Activated CD4-positive, CD25-positive, alpha-beta regulatory T cell treated with anti-CD3 and anti-CD28 coated beads, Interleukin-2, amount 50 U/mL, for 24 hours (primary cell): ENCODE measurements at regions not wholly inside any gene's neighbourhood (a gene's known extent, or its start where the extent isn't known, plus 50 kb on each side); places are given as distances from the start of the nearest gene placed in this dataset.
A peak's percentile ranks its signal among the peaks of the same experiment; 100 is the strongest.

Experiments
- ATAC-seq, 2 donors: fragments of 150-1000 bp; cut with Tn5 transposase; one replicate each; pipeline ENCODE4 v1.10.0; 2021; ENCODE audit warnings: mild to moderate bottlenecking in 1 of 2, moderate library complexity in 1 of 2

DNA sequence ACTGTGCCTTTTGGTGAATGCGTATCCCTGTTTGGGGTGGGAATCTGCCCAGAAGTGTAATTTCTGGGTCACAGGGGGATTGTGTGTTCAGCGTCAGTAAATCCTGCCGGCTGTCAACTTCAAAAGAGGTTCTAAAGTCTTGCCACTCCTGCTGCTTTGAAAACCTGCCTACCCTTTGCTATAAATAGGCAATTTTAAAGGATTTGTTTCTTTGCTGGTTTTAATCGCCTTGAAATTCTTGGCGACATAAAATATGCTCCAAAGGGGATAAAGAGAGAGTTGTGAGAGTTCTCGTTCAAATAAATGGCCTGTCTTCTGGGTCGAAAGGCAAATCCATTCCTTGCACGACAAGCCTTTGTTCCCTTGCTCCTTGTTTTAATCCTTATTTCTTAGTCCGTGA lies 143.4 kb downstream of the IRF8 start:
- ATAC-seq: no peak

- ATAC-seq: no peak
Measured at GRCh38 chr16:86042996-86043725, 144.2 kb downstream of the IRF8 start.

GRCh38 chr16:86044241-86044671 lies 145.3 kb downstream of the IRF8 start:
- ATAC-seq: no peak

DNA sequence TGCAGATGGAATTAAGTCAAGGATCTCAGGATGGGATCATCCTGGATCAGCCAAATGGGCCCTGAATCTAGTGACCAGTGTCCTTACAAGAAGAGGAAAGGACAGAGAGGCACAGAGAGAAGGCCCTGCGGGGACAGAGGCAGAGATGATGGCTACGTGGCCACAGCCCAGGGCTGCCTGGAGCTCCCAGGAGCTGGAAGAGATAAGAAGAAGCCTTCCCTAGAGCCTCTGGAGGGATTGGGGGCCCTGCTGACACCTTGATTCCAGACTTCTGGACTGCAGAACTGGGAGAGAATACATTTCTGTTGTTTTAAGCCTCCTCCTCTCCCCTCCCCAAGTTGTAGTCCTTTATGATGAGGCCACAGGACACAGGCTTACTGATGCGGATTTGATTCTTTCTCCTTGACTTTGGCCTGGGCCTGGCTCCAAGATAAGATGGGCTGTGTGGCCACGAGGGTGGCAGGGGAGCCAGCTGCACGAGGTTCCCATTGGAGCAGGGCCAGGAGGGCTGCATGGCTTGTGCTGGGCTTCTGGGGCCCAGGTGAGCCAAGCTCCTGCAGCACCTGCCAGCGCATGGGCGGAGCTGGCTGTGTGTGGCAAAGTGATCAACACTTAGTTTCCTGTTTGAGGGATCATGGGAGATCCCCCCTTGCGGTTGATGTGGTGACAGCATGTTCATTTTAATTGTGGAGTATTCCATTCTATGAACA lies 146.1 kb downstream of the IRF8 start:
- peak; percentile 13 to 18 for ATAC-seq

- ATAC-seq: peak in 1 of 2 donors; percentile 11
Measured at GRCh38 chr16:86045591-86045971, 146.6 kb downstream of the IRF8 start.

- ATAC-seq: no peak
Measured at GRCh38 chr16:86046026-86046425, 147.1 kb downstream of the IRF8 start.

DNA sequence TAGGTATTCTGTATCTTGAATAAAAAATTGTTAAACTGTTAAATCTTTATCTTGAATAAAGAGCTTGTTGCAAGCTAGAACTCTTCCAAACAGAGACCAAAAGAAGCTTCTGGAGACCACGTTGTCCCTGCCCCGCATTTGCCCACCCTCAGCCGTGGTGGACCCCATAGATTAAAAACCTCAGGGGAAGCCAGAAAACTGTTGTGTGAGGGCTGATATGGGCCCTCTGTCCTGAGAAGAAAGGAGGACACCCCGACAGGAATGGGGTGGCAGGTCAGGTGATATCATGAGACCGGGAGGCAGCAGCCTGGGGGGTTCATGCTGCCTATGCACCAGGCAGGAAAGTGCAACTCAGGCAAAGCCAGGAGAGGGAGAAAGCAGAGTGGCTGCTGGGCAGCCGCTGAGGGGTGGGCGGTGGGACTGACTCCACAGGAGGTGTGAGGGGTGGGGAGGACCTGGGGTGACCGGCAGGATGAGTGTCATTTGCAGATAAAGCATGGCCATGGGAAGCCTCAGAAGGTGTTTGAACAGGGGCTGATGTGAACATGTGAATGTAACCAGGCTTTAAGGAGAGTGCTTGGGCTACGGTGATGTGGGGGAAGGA lies 147.8 kb downstream of the IRF8 start:
- no peak for ATAC-seq

DNA sequence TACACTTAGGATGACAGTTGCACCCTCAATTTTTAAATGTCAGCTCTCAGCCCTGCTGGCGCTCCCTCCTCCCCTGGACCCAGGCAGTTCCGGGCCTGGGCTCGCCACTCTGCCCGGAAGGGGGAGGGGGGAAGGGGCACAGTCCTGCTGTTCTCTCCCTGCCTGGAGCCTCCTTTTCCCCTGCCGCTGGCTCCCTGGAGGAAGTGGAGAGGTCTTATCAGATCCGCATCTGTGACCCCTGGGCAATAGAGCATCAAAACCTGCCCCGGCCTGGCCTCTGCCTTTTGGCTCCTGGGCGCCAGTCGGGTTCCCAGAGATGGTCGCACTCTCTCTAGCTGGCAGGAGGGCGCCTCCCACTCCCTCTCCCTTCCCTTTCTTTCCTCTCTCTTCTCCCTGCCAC lies 149.3 kb downstream of the IRF8 start:
- ATAC-seq: no peak

GRCh38 chr16:86048882-86049585 lies 150.1 kb downstream of the IRF8 start:
- no peak for ATAC-seq

GRCh38 chr16:86049641-86050040 lies 150.7 kb downstream of the IRF8 start:
- no peak for ATAC-seq

DNA sequence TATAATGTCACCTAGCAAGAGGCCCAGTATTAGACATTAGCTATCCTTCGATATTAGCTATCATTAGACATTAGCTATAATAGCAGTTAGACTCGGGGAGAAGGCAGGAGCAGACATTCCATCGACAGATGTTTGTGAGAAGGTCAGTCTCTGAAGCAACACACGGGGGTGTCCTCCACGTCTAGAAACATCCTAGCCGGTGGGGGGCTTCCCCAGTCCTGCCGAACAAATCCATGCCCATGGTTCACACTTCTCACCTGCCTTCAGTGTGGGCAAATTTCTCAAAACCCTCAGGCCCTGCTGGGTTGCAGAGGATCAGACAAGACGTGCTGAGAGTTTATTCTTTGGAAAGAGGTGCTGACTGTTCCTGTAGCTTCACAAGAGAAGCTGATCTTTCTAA lies 151.1 kb downstream of the IRF8 start:
- no peak for ATAC-seq

- no peak for ATAC-seq
Measured at GRCh38 chr16:86050591-86051367, 151.8 kb downstream of the IRF8 start.

DNA sequence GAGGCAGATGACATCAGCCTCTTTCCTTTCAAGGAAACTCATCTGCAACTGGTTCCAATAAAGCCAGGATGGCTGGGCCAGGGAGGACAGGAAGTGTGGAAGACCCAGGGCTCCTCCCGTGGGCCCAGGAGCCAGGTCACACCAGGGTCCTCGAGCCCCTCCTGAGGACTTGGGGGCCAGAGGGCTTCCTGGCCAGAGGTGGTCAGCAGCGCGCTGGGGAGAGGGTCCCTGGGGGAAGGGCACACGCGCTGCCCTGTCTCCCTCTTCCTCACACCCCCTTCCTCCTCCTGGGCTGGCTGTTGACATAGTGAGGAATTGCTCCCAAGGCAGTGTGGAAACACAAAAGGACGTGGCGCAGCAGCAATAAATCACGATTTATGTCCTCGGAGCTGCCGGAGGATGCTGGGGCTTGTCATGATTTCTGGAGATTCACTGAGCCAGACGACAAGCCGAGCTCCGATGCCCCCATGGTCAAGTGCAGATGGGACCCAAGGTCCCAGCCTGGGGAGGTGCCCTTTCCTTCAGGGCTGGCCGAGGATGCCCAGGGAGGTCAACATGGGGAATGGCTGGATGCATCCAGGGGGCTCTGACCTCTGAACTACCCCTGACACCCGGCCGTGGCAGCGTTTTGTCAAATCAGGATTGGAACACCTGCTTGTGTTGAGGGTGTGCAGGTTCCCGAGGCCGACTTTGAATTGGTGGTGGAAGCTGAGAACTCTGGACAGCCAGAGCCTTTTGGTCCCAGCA lies 152.6 kb downstream of the IRF8 start:
- no peak for ATAC-seq

- no peak for ATAC-seq
Measured at GRCh38 chr16:86052115-86052670, 153.2 kb downstream of the IRF8 start.

DNA sequence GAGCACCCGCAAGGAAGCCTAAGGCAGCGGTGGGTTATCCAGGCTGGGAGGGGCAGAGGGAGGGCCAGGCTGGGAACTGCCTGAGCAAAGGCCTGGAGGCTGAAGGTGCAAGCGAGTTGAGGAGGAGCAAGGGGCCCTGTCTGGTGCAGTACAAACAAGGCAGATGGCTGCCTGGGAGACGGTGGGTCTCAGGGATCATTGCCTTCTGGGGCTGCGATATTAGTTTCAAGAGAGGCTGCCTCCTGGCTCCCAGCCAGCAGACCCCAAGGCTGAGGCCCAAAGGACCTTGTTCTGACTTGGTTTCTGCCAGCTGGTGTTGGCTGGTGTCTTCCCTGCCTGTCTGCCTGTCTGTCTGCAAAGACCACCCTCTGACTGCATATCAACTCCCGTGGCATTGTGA lies 154.0 kb downstream of the IRF8 start:
- ATAC-seq: no peak

DNA sequence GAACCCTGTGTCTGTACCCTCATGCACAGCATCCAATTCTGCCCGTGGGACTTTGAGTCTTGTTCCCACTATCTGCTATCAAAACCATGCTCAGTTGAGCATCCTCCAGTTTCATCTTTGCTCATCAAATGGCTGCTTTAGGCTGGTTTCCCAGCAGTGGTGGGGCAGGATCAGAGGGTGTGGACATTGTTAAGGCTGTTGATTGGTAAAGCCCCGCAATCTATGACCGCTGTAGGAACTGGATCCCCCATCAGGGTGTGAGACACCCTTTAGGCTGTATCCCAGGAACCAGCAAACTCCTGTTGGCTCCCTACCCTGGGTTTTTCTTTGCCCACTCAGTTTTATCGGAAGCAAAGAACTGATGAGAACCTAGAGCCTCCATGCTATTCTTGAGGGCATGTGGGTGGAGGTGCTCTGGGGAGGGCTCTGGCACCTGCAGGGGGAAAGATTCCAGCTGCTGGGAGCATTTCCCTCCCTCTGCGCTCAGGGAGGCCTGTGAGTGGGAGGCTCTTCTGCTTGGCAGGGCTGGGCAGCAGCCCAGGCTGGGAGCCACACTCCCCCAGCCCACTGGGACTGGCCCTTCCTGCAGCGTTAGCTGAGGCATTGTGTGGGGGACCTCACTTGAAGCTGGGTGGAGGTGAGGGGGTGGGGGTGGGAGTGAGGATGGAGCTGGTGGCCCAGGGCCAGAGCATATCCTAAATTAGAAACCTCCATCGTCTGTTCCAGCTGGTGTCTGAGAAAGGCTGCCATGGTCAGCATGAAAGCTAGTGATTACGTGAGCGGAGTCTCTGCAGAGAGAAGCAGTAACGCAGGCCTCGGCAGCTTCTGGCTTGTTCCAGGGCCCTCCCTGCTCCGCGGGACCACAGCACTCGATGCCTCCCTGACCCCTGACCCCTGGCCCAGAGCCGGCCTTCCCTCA lies 160.6 kb downstream of the IRF8 start:
- no peak for ATAC-seq

DNA sequence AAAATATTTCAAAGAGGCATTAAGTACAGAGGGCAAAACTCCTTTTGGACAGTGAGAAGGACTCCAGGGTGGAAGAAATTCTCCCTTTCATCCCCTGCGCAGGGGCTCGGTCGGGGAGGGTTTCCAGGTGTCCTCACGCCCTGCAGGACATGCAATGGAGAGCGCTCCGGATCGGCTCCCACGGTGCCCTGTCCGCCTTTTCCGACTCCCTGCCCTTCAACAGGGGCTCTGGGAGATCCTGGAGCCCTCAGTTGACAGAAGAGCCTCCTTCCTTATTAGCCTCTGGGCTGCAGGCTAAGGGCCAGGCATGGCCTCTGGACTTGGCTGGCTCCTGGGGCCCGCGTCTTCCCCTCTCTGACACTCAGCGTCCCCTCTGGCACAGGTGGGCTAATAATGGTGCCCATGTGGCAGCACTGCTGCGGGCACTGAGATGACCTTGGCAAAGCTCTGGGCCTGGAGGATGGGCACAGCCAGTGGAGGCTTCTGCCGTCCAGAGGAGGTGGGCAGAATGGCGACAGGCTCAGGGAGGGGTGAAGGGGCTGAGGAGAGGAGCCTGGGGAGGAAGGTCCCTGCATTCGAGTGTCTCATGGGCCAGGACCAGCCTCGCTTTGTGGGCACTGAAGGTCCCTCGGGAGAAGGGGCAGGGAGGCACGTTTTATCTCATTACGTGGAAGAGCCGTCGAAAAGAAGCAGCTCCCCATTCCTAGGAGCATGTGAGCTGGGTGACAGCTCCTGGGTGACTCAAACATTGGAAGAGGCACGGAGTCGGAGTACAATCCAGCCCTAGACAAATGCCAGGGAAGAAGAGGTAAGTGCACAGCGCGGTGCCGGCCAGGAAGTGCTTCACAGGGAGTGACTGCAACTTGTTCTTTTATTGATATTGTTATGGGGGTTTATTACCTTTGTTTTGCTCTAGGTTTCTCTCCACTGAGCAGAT lies 161.7 kb downstream of the IRF8 start:
- ATAC-seq: no peak

- ATAC-seq: no peak
Measured at GRCh38 chr16:86061318-86061695, 162.3 kb downstream of the IRF8 start.

GRCh38 chr16:86061721-86062120 lies 162.8 kb downstream of the IRF8 start:
- ATAC-seq: no peak
